Fibroblast of skin of right quadriceps (primary cell): ENCODE measurements at regions not wholly inside any gene's neighbourhood (a gene's known extent, or its start where the extent isn't known, plus 50 kb on each side); places are given as distances from the start of the nearest gene placed in this dataset.
A peak's percentile ranks its signal among the peaks of the same experiment; 100 is the strongest.

Experiments
- DNase-seq: peaks from one replicate; pipeline ENCODE4 v3.0.0-alpha.2; 2013

DNA sequence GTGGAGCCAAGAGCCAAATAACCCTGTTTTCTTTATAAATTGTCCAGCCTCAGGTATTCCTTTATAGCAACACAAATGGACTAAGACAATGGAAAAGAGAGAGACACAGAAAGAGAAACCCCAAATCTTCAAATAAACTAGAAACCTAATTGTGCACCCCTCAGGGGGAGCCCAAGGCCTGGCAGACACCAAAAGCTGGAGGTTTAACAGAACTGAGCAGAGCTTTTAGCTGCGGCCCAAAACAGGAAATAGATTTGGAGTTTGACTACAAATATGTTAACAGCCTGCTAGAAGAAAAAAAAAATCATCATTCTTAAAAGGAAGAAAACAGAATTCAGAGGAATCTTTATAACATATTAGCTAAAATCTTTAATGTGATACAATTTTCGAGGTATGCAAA is 1135.0 kb downstream of the GATA3 start:
- no peak for DNase-seq

DNA sequence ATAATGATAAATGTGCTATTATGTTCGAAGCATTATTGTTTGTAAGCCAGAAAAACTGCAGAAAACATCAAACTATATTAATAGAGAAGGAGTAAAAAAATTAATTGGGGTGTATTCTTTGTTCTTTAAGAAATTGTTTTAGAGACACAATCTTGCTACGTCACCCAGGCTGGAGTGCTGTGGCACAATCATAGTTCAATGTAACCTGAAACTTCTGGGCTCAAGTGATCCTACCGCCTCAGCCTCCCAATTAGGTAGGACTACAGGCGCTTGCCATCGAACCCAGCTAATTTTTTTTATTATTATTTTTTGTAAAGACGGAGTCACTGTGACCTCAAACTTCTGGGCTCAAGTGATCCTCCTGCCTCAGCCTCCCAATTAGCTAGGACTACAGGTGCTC is 1138.6 kb downstream of the GATA3 start:
- no peak for DNase-seq

DNA sequence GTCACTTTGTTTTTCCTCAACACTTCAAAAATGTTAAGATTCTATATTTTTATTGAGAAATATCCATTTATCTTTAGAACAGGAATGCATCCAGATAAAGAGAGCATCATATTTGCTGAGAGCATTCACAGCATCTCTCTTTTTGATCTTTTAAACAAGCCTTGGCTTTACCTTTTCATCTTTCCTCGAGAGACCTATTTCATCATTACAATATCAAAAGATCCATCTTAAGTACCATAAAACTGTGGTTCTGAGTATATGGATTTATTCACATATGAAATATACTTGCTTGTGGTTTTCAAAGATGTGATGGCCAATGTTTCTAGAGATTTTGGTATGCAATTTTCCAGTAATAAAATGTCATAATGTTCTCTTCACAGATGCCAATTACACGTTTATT is 1140.9 kb downstream of the GATA3 start:
- no peak for DNase-seq

DNA sequence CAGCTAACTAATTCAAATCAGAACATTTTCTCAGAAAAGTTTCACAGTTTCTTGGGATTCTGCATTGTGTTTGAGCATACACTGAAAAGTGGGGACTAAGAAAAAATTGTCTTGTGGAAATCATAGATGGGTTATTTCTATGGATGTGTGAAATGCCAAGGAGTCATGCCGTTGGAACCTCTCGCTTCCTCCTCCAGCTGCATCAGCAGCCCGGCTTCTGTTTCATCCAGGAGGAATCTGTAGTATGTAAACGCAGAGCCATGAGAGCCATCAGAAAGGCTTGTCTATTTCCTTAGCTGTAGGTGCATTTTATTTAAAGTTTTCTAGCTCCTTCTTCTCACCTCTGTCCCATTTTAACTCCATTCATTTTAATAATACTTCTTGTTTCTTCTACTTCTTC is 1144.1 kb downstream of the GATA3 start:
- peak; percentile 69 for DNase-seq

DNA sequence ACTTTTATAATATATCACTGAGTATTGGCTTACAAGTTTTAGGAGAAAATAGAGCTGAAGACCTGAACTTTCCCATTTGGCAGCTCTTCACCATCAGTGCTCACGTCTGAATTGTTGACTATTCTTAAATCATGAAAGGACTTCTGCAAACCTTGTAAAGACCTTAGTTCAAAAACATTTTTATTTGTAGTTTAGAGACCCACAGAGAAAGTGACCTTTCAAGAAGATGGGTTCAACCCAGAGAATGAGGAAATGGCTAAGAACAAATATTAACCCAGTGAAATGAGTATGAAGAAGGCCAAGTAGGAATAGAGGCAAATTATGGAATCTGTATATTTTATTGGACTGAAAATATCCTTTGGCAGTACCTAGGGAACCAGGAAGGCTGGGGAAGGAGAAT is 1151.1 kb downstream of the GATA3 start:
- DNase-seq, result no peak

DNA sequence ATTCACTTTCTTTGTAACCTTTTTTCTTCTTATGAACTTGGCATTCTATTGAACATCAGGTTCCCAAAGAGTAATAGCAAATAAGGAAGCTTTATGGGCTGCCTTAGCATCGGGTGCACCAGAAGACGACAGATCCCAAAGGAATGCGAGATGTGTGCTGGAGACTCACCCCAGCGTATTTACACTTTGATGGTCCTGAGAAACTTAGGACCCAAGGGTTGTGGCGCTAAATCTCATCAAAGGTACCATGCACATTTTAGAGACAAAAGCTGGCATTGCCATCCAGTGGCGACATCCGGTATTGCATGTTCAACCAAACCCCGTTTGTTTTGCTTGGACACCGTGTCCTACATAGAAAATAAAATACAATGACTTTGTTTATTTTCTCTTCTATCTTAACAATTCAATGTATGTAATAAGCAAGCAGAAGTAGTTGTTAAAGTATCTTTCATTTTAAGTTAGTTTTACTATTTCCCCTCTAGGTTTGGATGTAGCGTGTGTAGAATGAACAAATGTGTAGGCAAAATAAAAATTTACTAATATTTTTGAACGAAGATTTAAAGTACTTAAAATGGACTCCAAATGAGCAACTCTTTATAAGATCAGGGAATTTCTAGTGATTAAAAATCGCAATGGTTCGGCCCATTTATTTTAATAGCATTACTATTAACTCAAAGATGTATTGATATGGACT is 1154.8 kb downstream of the GATA3 start:
- peak; percentile 55 for DNase-seq

DNA sequence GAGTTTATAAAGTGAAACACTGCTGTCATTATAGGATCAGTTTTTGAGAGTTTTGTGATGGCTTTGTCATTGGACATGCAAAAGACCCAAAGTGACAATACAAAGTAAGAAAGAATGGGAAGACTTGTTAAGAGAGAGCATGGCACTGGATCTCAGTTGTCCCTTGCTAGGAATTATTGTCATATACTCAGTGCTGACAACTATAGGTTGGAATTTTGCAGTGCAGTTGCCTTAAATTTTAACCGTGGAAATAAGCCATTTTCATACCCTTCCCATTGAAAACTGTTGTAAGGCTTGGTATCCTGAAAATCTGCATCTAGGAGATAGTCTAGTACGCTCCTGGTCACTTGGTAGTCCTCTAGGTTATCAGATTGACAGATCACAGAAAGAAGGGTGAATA is 1156.7 kb downstream of the GATA3 start:
- no peak for DNase-seq

DNA sequence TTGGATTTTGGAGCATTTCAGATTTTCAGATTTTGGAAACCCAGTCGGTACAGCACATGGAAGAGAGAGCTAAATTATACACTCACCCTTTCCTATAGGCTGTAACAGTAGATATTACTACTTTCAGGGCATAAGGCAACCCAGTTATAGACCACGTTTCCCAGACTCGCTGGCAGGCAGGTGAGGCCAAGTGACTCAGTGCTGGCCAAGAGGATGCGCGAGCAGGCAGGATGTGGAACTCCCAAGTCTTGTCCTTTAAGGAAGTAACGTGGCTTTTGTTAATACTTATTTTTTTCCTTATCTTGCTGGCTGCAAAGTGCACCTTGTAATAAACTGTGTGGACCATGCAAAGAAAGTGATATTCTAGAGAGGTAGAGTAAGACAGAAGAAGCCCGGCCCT is 1160.1 kb downstream of the GATA3 start:
- no peak for DNase-seq

DNA sequence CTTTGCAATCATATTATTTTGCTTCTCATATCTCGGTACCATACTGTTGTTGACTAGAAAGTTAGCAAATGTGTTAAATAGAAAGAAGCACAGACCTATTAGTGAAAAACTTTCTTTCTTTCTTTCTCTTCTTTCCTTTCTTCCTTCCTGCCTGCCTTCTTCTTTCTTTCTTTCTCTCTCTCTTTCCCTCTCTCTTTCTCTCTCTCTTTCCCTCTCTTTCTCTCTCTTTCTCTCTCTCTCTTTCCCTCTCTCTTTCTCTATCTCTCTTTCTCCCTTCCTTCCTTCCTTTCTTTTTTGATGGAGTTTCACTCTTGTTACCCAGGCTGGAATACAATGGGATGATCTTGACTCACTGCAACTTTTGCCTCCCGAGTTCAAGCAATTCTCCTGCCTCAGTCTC is 1160.6 kb downstream of the GATA3 start:
- DNase-seq, result no peak

DNA sequence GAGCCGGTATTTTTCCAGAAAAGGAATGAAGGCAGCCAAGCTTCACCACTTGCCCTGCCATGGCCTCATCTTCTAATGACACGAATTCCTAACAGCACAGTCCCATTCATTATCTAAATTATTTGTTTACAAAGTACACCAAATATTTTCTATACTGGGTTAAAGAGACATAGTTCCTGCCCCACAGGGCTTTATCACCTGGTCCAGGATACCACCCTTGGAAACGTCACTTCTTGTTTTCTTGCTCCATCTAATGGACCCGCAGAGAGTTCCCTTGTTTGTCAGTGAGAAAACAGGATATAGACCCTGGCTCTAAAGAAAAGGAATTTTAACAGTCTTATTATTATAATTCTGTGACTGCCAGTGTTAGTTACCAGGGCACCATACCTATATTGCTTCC is 1165.4 kb downstream of the GATA3 start:
- no peak for DNase-seq

DNA sequence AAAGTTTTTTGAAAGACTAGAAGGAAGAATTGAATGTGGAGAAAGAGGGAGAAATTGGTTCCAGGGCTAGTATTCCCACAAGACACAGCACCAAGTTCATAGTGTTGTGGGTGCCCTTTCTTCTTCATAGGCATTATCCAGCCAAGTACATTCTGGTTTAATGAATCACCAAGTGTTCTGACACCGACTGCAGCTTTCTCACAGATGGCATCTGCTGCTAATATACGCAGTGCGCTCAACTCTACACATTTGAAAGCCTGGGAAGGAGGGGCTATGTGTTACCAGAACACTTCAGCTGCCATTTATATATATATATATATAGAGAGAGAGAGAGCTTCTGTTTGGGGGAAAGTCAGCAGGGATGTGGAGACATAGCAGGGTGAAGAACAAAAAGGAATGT is 1168.4 kb downstream of the GATA3 start:
- peak; percentile 61 for DNase-seq

DNA sequence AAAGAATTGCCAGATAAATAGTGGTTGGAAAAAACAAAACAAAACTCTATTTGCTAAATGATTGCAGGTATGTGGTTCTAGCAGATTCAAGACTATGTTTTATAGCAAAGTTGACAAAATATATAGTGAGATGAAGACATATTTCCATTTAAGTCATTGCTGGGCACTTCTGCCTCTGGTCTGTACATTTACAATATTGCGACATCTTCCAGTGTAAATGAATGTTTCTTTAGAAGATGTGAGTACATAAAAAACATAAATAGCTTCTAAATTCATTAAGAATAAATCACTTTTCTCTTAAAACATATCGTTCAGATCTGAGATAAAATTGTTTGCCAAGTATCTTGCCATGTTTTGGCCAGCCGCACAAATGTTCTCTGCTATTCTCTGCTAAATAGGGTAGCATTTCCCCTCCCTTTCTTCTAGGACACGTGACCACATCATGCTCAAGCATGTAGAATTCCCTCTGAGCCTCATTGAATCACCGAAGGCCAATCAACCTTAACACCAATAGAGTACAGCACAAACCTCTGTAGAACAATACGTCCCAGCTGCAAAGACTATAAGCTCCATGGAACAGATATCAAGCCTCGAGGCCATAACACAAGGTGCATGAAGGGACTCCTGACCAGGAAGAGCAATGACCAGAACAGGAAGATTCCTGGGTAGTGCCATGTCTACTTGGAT is 1173.3 kb downstream of the GATA3 start:
- DNase-seq, result no peak

DNA sequence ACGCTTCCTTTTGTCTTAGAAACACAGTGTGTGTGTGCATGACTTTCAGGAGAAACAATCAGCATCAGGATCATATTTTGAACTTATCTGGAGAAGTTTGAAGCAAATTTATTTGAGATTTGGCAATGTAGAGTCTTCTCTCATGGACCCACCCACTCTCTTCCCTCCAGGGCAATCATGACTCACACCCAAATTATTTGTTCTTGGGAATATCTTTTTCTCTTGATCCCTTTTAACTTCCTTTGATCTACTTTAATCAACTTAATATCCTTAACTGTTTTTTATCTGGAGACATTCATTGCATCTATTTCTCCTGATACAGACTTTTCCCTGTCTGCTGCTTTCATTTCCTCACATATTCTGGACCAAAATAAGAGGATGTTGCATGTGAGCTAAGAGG is 1174.3 kb downstream of the GATA3 start:
- DNase-seq, result peak; percentile 47

DNA sequence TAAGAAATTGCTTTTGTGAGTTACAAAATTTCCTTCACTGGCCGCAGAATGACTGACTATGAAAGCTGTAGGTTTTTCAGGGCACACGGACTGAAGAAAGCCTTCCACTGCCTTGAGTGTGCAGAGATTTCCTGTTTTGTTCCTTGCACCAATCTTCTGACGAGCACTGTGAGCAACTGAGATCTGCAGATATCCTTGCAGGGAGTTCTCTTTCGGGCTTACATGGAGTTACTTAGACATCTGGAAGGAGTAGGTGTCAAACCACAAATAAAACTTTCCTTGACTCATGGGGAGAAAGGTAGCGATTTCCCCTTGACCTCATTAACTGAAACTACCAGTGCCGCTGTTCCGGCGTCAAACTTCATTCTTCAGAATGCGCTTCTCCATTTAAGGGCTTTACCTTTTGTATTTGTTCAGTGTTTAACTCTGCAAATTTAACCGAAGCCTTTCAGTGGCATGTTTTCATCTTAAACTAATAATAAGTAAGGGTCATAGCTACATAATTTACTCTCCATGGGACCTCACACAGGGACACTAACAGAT is 1175.3 kb downstream of the GATA3 start:
- DNase-seq, result no peak

DNA sequence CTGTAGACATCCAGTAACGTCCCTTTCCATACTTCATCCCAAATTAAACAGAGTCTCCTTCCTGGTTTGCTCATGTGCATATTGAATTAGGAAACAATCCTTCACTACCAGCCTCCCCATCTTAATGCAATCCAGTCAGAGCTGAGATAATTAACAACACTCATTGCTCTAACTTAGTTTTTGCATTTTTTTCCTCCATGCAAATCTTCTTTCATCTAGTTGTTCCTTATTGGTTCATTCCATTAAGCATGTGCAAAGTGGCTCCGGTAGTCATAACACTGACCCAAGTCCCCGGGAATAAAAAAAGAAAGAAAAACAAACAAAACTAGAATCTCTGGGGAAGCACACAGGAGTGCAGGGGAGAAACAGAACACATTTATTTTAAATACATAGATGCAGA is 1176.1 kb downstream of the GATA3 start:
- DNase-seq, result peak; percentile 15

DNA sequence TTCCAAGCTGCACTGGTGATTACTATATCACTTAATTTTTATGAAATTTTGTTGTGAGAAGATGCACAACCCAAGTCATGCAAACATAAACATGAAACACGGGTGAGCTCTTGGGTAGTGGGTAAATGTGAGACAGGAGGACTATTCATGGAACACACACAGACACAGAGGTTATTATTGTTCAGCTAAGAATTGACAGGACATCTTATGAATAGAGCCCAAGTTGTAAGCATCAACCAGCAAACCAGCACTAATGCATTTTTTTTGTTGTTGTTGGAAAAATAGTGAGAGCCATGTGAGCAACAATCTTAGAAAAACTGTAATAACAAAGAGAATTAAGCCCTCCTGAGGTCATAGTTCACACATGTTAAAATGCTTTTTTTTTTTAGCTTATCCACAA is 1179.7 kb downstream of the GATA3 start:
- no peak for DNase-seq

DNA sequence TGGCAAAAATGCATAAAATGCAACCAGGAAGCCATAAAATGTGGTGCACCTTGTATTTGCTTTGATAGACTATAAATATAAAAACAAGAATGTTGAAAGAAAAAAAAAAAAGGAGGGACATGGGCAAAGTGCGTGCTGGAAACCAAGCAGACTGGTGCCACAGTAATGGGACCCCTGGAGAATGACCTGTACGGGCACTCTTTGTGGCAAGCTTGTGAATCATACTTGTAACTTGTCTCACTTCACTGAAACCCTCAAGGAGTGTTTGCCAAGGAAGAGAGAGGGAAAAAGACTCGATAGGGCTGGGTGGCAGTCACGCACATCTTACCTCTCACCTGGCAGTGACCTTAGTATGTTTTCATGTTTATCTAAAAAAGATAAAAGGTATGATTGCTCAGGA is 1183.6 kb downstream of the GATA3 start:
- no peak for DNase-seq

DNA sequence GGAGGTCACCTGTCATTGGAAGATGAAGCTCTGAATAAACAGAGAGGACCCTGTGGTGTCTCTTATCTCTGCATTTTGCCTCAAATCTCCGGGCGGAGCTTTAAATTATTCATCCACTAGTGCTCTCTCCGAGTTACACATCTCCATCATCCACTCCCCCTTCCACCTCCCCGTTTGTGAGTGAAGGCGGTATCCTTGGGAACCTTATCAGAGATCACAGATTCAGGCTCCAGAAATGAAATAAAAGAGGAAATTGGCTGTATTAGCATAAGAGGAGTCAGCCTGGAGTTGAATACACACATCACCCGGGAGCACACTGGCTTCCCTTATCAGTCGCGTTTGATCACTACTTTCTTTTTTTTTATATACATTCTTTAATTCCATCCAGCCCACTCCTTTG is 1184.8 kb downstream of the GATA3 start:
- DNase-seq, result no peak

DNA sequence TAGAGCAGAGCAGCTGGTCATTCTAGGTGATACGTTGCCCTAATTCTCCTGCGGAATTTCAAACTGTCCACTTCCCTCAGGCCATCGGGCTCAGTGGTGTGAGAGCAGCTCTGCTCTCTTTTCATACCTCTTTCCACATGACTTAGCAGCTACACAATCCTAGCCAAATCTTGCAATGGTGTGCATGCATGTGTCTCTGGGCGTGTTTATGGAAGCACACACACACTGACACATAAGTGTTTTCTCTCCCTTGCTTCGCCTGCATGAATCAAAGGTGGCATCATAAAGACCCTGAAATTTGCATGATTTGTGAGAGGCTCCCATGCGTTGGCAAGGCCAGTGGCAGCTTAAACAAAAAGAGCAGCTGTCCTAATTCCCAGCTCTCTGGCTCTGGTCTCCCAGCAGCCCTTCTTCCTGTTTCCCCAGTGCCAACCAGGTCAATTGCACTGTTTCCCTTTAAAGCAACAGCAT is 1189.5 kb downstream of the GATA3 start:
- no peak for DNase-seq

DNA sequence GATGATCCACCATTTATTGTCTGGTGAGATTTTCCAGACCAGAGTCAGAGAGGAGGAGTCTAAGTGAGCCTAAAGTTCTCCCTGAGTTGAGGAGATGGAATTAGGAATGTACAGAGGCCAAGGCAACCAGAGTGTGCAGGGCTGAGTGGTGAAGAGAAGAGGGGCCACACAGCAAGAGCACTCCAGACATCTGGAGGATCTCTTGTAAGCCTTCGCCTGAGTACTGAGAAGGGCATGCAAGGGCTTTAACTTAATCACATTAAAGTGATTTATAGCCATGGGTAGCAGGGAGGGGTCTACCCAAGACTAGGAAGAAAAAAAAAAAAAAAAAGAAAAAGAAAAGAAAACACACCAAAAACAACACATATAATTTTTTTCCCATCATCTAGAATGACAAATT is 1190.4 kb downstream of the GATA3 start:
- DNase-seq, result no peak

DNA sequence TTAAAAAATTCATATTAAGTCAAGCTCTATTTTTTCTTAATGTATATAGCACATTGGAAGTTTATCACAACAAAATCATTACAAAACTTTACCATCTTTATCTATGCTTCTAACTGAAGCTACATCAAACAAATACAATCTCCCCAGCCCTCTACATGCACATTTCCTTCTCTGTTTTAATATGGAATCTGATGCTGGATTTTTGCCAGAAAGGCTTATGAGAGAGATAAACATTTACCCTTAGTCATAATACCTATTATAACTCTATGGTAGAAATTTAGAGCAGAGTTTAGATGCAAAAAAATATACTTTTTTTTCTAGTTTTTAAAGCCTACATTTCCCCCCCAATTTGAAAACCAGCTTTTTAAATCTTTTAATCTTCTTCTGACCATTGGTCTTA is 1198.6 kb downstream of the GATA3 start:
- peak; percentile 71 for DNase-seq

DNA sequence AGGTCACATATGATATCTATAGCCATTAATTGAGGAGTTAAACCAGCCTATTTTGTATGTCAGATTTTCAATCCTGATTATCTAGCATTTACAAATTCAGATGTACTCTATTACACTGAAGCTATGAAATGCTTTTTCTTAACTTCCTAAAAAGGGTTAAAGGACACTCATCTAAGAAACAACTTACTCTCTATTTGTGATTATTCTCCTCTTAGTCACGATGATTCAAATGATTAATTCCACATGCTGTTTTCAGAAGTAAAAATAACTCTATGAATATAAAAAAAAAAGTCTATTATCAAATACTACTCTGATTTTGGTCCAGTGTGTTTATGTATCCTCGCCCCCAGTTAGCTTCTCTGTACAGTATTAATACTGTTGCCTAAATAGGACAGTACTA is 1199.9 kb downstream of the GATA3 start:
- DNase-seq, result peak; percentile 80

DNA sequence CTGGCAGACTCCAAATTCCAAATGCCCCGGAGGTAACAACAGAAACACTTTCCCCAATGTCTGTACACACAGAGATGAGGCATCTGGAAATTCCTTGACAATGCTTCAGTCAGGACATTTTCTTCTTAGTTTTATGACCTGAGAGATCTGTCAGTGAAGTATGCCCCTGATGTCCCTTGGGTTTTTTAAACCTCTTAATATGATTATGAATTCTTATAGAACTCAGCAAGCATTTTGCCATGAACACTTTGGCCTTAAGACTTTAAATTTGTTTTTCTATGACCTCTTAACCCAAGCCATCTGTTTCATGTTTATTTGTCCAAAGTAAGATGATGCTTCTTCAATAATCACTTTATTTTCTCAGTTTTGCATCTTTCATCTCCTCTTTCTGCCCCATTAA is 1206.2 kb downstream of the GATA3 start:
- DNase-seq, result no peak

DNA sequence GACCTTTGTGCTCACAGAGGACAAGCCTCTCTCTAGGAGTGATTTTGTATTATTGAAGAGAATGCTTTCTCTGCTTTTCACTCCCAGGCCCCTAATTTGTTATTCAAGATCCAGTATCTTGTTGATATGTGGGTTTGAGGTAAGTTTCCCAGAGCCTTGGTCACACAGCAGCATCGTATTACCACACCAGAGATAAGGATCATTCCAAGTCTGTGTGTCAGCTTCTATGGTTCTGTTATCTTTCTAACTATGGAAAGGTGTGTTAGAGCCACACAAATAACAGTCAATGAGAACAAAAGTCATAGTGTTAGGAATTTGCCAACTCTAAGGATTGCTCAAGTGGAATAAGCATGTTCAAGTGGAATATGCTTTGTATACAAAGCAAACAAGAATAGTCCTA is 1208.3 kb downstream of the GATA3 start:
- DNase-seq, result no peak

DNA sequence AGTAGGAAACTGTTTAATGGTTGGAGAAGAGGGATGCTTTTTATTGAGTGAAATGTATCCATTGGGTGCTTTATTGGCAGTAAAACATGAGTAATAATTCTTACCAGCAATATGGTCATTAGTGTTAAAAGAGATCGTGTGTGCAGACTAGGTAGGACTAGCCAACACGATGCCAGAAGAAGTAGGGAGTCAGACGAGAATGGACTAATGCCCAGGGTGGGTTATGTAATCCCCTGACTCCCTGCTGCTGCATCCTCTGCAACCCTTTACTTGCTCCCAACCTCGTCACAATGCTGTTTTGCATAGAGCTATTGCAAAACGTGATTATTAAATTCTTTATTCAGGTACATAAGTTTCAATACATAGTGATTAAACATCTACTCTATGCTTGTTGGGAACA is 1213.7 kb downstream of the GATA3 start:
- DNase-seq, result no peak
